ENCODE measurements at regions not wholly inside any gene's neighbourhood (a gene's known extent, or its start where the extent isn't known, plus 50 kb on each side); places are given as distances from the start of the nearest gene placed in this dataset.

GRCh38 chr12:17020765-17021164, 414.8 kb upstream of the LMO3 start:
- TF ChIP-seq CTCF (IDR thresholded peaks at IDR 0.05 in 4 of 5, conservative IDR thresholded peaks at IDR 0.05 in 1 of 5) (no peak), POLR2A (IDR thresholded peaks at IDR 0.05) (no peak)
